CD4-positive, CD25-positive, alpha-beta regulatory T cell (primary cell): ENCODE measurements at regions not wholly inside any gene's neighbourhood (a gene's known extent, or its start where the extent isn't known, plus 50 kb on each side); places are given as distances from the start of the nearest gene placed in this dataset.

ENCODE experiments used
- ATAC-seq, 2 donors: fragments of 150-1000 bp; cut with Tn5 transposase; one replicate each; pipeline ENCODE4 v1.10.0; 2021; ENCODE audit warnings: low read depth in 2 of 2, moderate number of reproducible peaks in 2 of 2, moderate library complexity in 1 of 2
- DNase-seq, 3 donors: peaks; one replicate each; pipeline versions ENCODE4 v3.0.0 to v3.0.0-alpha.2; 2012 to 2022; ENCODE audit warnings: mixed read lengths in 1 of 3
- H3K27ac ChIP-seq: one replicate; pipeline ENCODE4 v1.7.0; 2013; ENCODE audit warnings: mild to moderate bottlenecking, low read length; ENCODE audit not compliant: insufficient read depth, poor library complexity, severe bottlenecking
- H3K27me3 ChIP-seq: one replicate; pipeline ENCODE4 v1.7.0; 2013; ENCODE audit warnings: low read length; ENCODE audit not compliant: control insufficient read depth, insufficient read depth
- H3K36me3 ChIP-seq: one replicate; pipeline ENCODE4 v1.7.0; 2013; ENCODE audit warnings: mild to moderate bottlenecking, low read length, moderate library complexity; ENCODE audit not compliant: control insufficient read depth, insufficient read depth
- H3K4me1 ChIP-seq: 2 replicates; pipeline ENCODE4 v1.7.0; 2013; ENCODE audit warnings: mild to moderate bottlenecking, low read length; ENCODE audit not compliant: insufficient read depth, control insufficient read depth, poor library complexity, severe bottlenecking
- H3K4me3 ChIP-seq: one replicate; pipeline ENCODE4 v1.7.0; 2013; ENCODE audit warnings: low read depth, mild to moderate bottlenecking, low read length, moderate library complexity
- H3K9me3 ChIP-seq, 2 experiments: 1 replicate in 1 of 2; 2 replicates in 1 of 2; pipeline ENCODE4 v1.7.0; 2013; ENCODE audit warnings: low read length in 2 of 2, mild to moderate bottlenecking in 1 of 2, moderate library complexity in 1 of 2; ENCODE audit not compliant: control insufficient read depth in 2 of 2
- H3K27ac Mint-ChIP-seq, 3 donors: one replicate each; pipeline ENCODE4 v1.8.0; 2020 to 2022; ENCODE audit warnings: mild to moderate bottlenecking in 3 of 3, mixed read lengths in 3 of 3, moderate library complexity in 2 of 3
- H3K27me3 Mint-ChIP-seq: one replicate; pipeline ENCODE4 v1.8.0; 2022; ENCODE audit warnings: mild to moderate bottlenecking, mixed read lengths
- H3K36me3 Mint-ChIP-seq: one replicate; pipeline ENCODE4 v1.8.0; 2020; ENCODE audit warnings: mixed read lengths
- H3K4me1 Mint-ChIP-seq, 4 donors: one replicate each; pipeline ENCODE4 v1.8.0; 2020 to 2022; ENCODE audit warnings: mixed read lengths in 4 of 4, mild to moderate bottlenecking in 1 of 4
- H3K4me3 Mint-ChIP-seq, 4 donors: one replicate each; pipeline ENCODE4 v1.8.0; 2020 to 2022; ENCODE audit warnings: mild to moderate bottlenecking in 4 of 4, mixed read lengths in 4 of 4, moderate library complexity in 3 of 4
- H3K9me3 Mint-ChIP-seq, 7 donors: one replicate each; pipeline ENCODE4 v1.8.0; 2020 to 2022; ENCODE audit warnings: mixed read lengths in 7 of 7, mild to moderate bottlenecking in 3 of 7, moderate library complexity in 2 of 7

DNA sequence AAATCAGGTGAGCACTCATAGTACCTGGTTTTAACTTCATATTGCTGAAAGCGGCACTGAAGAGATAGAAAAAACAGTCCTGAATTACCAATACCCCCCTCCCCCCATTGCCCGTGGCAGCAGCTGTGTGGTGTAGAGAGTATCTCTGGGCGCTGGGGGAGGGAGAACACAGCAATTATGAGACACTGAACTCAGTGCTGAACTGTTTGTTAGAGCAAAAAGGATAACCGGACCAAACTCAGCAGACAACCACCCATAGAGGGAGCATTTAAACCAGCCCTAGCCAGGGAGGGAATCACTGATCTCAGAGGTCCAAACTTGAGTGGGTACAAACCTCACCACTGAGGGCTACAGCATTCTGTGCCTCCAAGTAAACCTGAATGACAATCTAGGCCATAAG, 457.4 kb upstream of the TEX13C start:
- Histone ChIP-seq H3K4me3 (no peak overlapping the region), H3K36me3 (no peaks in the 10 kb centered on the region), H3K27me3 (no peaks in the 10 kb centered on the region), H3K9me3 (no peaks in the 10 kb centered on the region), H3K27ac (no peak overlapping the region), H3K4me1 (no peaks in the 10 kb centered on the region)
- DNase-seq (no peak), ATAC-seq (no peak)
- H3K4me1 Mint-ChIP-seq: no peaks in the 10 kb centered on the region
- no peaks in the 10 kb centered on the region for H3K27me3 Mint-ChIP-seq
- H3K36me3 Mint-ChIP-seq: no peaks in the 10 kb centered on the region
- H3K27ac Mint-ChIP-seq: no peak overlapping the region
- no peak overlapping the region for H3K4me3 Mint-ChIP-seq
- peaks cover 0 to 11% (median 0%) of the 10 kb centered on the region in 7 donors for H3K9me3 Mint-ChIP-seq

DNA sequence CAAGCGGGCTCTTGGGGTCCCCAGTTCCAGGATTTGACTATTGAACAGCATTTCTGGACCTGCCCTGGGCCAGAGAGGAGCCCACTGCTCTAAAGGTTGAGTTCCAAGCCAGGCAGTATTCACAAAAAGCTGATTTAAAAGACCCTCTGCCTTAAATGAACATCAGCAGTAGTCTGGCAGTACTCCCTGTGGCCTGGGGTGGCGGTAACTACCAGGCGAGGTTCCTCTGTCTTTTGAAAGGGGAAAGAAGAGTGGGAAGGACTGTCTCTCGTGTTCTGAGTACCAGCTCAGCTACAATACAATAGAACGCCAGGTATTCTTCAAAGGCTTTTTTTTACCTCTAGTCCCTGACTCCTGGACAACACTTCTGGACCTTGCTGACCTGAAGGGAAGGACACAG, 456.4 kb upstream of the TEX13C start:
- no peaks in the 10 kb centered on the region for H3K36me3 ChIP-seq
- no peak overlapping the region for H3K4me3 Mint-ChIP-seq
- H3K27me3 Mint-ChIP-seq: no peaks in the 10 kb centered on the region
- H3K27me3 ChIP-seq: no peaks in the 10 kb centered on the region
- no peaks in the 10 kb centered on the region for H3K4me1 ChIP-seq
- no peaks in the 10 kb centered on the region for H3K36me3 Mint-ChIP-seq
- no peak overlapping the region for H3K27ac Mint-ChIP-seq
- H3K4me1 Mint-ChIP-seq: no peaks in the 10 kb centered on the region
- no peak for DNase-seq
- ATAC-seq: no peak
- no peaks in the 10 kb centered on the region for H3K9me3 ChIP-seq
- no peak overlapping the region for H3K27ac ChIP-seq
- no peak overlapping the region for H3K4me3 ChIP-seq
- peaks cover 0 to 11% (median 2%) of the 10 kb centered on the region in 7 donors for H3K9me3 Mint-ChIP-seq

- Histone ChIP-seq H3K27me3 (no peaks in the 10 kb centered on the region), H3K27ac (no peak overlapping the region), H3K4me3 (no peak overlapping the region), H3K9me3 (no peaks in the 10 kb centered on the region), H3K4me1 (no peaks in the 10 kb centered on the region), H3K36me3 (no peaks in the 10 kb centered on the region)
- Mint-ChIP-seq H3K4me1 (no peaks in the 10 kb centered on the region), H3K27ac (peak overlapping the region in 1 of 3 donors; percentile 64), H3K9me3 (peaks cover 0 to 2% (median 0%) of the 10 kb centered on the region in 7 donors), H3K4me3 (no peak overlapping the region), H3K27me3 (no peaks in the 10 kb centered on the region), H3K36me3 (no peaks in the 10 kb centered on the region)
- DNase-seq (no peak), ATAC-seq (no peak)
Measured at GRCh38 chrX:124887572-124887971, 432.1 kb upstream of the TEX13C start.

DNA sequence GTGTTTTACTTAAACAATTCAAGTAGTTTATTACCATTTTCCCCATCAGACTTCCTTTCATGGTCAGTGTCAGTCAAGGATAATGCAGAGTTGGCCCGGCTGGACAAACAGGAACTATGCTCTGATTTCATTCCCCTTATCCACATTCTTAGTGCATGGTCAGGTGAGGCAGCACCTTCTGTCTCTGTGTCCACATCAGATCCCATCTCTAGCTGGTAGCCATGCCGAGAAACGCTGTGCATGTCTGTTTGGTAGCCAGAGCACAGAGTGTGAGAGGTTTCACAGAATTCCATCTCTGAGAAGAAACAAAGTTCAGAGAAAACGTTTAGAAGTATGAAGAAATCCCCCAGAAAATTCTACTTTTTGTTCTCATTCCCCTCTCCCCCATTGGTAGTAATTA, 423.7 kb upstream of the TEX13C start:
- no peaks in the 10 kb centered on the region for H3K27me3 ChIP-seq
- no peaks in the 10 kb centered on the region for H3K36me3 ChIP-seq
- no peaks in the 10 kb centered on the region for H3K27me3 Mint-ChIP-seq
- ATAC-seq (no peak), DNase-seq (no peak)
- no peak overlapping the region for H3K27ac Mint-ChIP-seq
- no peak overlapping the region for H3K4me3 ChIP-seq
- no peak overlapping the region for H3K27ac ChIP-seq
- no peaks in the 10 kb centered on the region for H3K9me3 ChIP-seq
- no peaks in the 10 kb centered on the region for H3K4me1 ChIP-seq
- no peak overlapping the region for H3K4me3 Mint-ChIP-seq
- H3K4me1 Mint-ChIP-seq: no peaks in the 10 kb centered on the region
- no peaks in the 10 kb centered on the region for H3K36me3 Mint-ChIP-seq
- H3K9me3 Mint-ChIP-seq: peaks cover 0 to under 1% (median 0%) of the 10 kb centered on the region in 7 donors

DNA sequence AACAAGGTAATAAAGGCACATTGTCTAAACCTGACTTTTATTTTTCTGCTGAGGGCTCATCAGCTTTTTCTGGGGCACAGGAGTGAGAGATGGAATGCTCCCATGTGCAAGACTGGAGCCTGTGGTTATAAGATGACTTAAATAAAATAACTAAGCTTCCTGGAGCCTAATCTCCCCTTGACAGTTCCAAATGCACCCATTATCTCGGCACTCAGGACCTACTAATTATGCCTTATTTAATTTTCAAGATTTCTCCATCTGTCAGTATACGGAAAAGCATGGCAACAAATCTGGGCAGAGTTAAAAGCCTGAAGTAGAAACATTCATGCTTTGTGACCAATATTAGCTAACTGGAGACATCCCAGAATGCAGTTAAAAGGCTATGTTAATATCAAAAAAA, 416.7 kb upstream of the TEX13C start:
- no peaks in the 10 kb centered on the region for H3K27me3 Mint-ChIP-seq
- no peak overlapping the region for H3K4me3 Mint-ChIP-seq
- DNase-seq (no peak), ATAC-seq (no peak)
- Histone ChIP-seq H3K4me1 (no peaks in the 10 kb centered on the region), H3K9me3 (no peaks in the 10 kb centered on the region), H3K27me3 (no peaks in the 10 kb centered on the region), H3K4me3 (no peak overlapping the region), H3K36me3 (no peaks in the 10 kb centered on the region), H3K27ac (no peak overlapping the region)
- no peaks in the 10 kb centered on the region for H3K4me1 Mint-ChIP-seq
- peaks cover 0 to 3% (median 0%) of the 10 kb centered on the region in 7 donors for H3K9me3 Mint-ChIP-seq
- H3K27ac Mint-ChIP-seq: no peak overlapping the region
- H3K36me3 Mint-ChIP-seq: no peaks in the 10 kb centered on the region

- Mint-ChIP-seq H3K27me3 (no peaks in the 10 kb centered on the region), H3K27ac (no peak overlapping the region), H3K4me3 (no peak overlapping the region), H3K4me1 (no peaks in the 10 kb centered on the region), H3K9me3 (peaks cover 0 to 7% (median 0%) of the 10 kb centered on the region in 7 donors), H3K36me3 (no peaks in the 10 kb centered on the region)
- no peak overlapping the region for H3K4me3 ChIP-seq
- ATAC-seq (no peak), DNase-seq (no peak)
- H3K9me3 ChIP-seq: no peaks in the 10 kb centered on the region
- H3K36me3 ChIP-seq: no peaks in the 10 kb centered on the region
- no peak overlapping the region for H3K27ac ChIP-seq
- H3K4me1 ChIP-seq: no peaks in the 10 kb centered on the region
- no peaks in the 10 kb centered on the region for H3K27me3 ChIP-seq
Measured at GRCh38 chrX:124910611-124911010, 409.1 kb upstream of the TEX13C start.

DNA sequence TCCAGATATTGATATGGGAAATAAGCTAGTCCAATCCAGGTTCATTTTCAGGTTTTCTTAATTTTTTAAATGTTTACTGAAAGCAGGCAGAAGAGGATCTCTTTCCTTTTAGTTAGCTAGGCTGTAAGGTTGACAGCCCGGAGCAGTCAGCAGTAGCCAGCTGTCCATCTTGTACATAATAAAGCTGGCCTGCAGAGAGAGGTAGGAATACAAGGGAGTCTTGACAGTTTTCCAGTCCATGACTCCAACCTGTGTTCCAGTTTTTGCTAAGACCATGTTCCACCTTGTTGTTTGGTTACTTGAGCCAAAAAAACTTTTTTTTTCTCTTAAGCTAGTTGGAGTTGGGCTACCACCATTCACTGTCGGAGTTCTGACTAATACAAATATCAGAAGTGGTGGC, 402.7 kb upstream of the TEX13C start:
- Histone ChIP-seq H3K4me3 (no peak overlapping the region), H3K27me3 (no peaks in the 10 kb centered on the region), H3K4me1 (no peaks in the 10 kb centered on the region), H3K27ac (no peak overlapping the region), H3K36me3 (no peaks in the 10 kb centered on the region), H3K9me3 (no peaks in the 10 kb centered on the region)
- Mint-ChIP-seq H3K4me3 (no peak overlapping the region), H3K9me3 (peaks cover 0 to 2% (median 0%) of the 10 kb centered on the region in 7 donors), H3K27ac (no peak overlapping the region), H3K36me3 (no peaks in the 10 kb centered on the region), H3K27me3 (no peaks in the 10 kb centered on the region), H3K4me1 (no peaks in the 10 kb centered on the region)
- ATAC-seq (no peak), DNase-seq (no peak)

DNA sequence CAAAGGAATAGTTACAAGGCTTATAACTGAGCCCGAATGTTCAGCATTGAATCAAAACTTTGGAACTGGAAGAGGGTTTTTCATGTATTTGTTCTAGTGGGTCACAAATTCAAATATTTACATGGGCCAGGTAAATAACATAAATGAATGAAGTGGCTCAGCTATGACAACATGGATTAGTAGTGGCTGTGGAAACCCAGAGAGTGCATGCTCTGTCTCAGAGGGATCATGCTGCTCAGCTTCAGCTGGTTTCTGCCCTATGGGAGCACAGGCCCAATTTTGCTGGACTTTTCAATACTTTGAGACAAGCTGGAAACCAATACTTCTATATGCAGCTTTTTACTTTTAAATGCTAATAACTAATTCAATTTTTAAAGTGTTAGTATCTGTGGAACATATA, 394.0 kb upstream of the TEX13C start:
- Mint-ChIP-seq H3K36me3 (no peaks in the 10 kb centered on the region), H3K4me1 (no peaks in the 10 kb centered on the region), H3K27ac (no peak overlapping the region), H3K27me3 (peaks cover 1% of the 10 kb centered on the region), H3K4me3 (no peak overlapping the region), H3K9me3 (peaks cover 0 to 3% (median 0%) of the 10 kb centered on the region in 7 donors)
- Histone ChIP-seq H3K9me3 (no peaks in the 10 kb centered on the region), H3K36me3 (no peaks in the 10 kb centered on the region), H3K4me1 (no peaks in the 10 kb centered on the region), H3K27me3 (no peaks in the 10 kb centered on the region), H3K27ac (no peak overlapping the region), H3K4me3 (no peak overlapping the region)
- DNase-seq (no peak), ATAC-seq (no peak)
